Right renal pelvis (tissue), 4 donors: ENCODE measurements at regions not wholly inside any gene's neighbourhood (a gene's known extent, or its start where the extent isn't known, plus 50 kb on each side); places are given as distances from the start of the nearest gene placed in this dataset.

Source experiments
- DNase-seq, 4 donors: peaks; one replicate each; pipeline ENCODE4 v3.0.0-alpha.2; 2013; ENCODE audit warnings: low read depth in 4 of 4, low spot score in 3 of 4, missing footprints in 1 of 4

DNA sequence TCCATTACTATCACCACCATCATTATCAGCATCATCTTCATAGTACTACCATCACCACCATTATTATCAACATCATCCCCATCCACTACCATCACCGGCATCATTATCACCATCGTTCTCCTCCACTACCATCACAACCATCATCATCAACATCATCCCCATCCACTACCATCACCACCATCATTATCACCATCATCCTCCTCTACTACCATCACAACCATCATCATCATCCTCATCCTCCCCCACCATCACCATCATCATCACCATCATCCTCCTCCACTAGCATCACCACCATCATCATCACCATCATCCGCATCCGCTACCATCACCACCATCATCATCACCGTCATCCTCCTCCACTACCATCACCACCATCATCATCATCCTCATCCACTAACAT lies 639.8 kb upstream of the RBFOX1 start:
- DNase-seq: no peak

DNA sequence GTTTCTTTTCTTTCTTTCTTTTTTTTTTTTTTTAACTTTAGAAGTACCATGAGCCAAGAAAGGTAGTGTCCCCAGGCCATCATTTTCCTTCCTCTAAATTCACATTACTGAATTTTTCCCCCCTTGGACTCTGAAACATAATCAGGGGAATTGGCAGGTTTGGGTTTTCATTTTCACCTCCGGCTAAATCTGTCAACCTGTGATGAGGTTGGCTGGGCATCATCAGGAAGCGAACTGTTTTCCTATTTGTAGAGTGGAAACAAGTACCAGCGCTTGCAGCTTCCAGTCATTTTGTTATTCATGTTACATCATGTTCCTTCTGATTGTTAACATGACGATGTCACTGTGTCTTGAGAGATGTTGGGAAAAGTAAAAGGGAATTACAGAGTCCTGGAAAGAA lies 641.9 kb upstream of the RBFOX1 start:
- DNase-seq: no peak

DNA sequence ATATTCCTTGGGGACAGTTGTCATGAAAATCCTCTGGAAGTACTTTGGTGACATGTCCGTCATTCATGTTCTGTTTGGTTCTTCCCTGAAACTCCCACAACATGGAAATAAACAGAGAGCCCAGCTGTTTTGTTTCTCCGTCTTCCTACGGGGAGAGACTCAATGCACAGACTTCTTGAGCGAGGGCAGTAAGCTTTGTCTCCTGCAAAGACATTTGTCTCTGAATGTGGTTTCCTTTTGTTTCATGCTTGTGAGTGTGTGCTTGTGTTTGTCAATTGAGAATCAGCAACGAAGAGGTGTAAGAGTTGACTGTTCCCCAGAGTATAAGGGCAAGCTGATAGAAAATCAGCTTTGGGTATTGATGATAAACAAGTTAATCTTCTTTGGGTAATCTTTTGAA lies 643.0 kb upstream of the RBFOX1 start:
- no peak for DNase-seq

DNA sequence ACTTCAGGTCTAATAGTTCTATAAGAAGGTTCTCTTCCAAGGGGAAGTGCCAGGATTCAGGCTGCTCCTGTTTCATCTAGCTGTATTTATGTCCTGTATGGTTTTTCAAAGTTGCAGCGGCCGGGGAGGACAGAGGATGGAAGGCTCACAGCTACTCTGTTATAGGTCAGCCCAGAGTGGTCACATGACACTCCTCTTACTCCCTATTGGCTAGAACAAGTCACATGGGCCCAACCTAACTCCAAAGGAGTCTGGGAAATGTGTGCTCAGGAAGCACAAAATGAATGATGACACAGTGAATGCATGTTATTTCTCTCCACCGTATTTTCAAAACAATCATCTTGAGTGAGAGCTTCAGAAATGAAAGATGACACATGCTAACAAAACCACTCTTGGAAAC lies 645.1 kb upstream of the RBFOX1 start:
- no peak for DNase-seq

DNA sequence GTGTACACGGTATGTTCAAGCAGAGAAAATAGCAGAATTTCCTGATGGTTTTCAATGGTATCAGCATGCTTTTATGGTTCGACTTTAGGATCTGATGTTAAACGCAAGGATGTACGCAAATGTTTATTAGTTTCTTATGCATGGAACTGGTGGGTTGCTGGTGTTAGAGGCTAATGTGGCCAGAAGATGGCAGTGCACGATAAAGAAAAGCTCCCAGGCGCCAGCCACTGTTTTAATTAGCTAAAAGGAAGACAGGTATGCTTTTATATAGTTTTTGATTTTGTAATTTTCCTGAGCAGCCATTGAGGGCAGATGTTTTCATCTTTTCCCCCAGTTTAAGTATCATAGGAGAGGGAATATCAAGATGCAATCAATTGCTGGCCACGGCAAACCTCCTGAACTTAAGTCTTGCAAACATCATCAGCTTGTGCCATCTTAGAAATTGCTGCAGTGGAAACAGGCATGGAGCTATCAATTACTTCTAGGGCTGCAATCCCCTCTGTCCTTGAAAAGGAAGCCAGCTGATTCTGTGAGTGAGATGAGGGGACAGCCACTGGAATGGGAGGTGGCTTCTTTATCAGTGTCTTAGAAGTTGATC lies 648.5 kb upstream of the RBFOX1 start:
- peak; percentile 8 to 16 (median 11) for DNase-seq

DNA sequence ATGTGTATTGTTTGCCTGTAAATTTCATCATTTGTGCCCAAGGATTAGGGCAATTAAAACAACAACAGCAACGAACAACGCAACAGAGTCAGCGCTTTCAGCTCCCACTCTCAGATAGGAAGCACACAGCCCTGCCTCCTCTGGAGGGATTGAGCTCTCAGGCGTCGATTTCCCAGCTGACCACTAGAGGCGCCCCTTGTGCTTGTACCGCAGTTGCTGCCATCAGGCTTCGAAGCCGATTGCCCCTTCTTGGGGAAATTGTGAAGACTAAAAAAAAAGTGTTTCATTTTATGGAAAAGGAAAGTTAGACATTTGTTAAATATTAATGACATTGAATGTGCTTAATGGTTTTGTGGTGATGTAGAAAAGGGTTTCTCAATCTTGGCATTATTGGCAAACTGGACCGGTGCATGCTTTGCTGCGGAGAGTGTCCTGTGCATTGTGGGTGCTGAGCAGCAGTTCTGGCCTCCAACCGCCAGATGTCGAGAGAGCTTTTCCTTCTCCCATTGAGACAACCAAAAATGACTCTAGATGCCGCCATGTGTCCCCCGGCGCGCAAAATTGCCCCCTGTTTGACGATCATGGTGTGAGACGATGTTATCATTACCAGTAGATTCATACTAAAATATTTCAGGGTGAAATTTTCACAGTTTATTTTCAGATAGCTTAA lies 650.4 kb upstream of the RBFOX1 start:
- DNase-seq: peak in 3 of 4 donors; percentile 8 to 12 (median 10)

DNA sequence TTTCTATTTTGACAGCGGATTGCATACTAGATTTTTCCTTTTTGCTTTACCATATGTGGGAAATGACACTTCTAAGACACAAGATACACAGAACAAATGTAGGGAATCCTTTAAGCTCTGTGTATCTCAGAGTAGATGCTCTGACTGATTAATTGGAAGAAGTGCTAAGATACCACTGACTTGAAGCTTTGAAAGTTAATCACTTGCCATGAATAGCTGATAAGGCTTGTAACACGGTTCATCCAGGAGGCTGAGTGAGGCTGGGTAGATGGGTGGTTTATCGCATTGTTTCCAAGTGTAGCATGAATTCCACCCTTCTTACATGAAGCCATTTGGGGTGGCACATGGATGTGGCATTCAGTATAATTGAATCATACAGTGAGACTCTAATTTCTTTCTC lies 654.1 kb upstream of the RBFOX1 start:
- DNase-seq: no peak

DNA sequence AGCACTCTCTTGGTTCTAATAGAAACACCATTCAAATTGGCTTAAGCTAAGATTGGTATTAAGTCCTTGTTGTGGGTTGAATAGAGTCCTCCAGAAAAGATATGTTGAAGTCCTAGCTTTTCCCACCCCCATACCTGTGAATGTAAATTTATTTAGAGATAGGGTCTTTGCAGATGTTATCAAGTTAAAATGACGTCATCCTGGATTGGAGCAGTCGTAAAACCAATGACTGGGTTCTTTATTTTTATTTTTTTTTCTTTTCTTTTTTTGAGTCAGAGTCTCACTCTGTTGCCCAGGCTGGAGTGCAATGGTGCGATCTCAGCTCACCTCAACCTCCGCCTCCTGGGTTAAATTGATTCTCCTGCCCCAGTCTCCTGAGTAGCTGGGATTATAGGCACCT lies 658.6 kb upstream of the RBFOX1 start:
- no peak for DNase-seq

DNA sequence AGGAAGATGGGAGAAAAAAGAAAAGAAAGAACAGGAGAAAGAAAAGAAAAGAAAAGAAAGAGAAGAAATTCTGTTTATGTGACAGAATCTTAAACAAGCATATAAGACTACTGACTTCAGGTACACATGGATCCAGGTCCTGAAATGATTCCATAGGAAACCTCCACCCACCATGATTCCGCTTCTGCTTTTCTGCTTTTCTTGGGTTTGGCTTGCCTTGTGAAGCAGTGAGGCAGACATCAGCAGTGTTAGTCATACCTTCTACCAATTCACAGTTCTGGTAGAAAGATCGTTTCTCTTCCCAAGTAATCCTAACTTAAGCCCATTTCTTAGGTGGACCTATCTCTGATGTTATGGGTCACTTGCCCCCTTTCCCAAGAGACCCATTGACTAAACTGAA lies 660.1 kb upstream of the RBFOX1 start:
- DNase-seq: no peak

DNA sequence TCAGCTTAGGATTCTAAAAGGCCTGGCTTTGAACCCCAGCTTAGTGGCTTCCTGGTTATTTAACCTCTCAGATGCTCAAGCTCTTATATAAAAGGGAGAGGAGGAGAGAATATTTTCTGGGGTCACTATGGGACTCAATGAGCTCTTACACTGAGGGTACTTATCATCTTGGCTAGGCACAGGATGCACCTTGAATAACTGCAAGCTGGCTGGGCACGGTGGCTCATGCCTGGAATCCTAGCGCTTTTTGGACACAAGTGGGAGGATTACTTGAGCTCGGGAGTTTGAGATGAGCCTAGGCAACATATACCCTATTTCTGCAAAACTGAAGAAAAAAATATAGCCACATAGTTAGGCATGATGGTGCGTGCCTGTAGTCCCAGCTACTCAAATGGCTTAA lies 665.3 kb upstream of the RBFOX1 start:
- DNase-seq: no peak

DNA sequence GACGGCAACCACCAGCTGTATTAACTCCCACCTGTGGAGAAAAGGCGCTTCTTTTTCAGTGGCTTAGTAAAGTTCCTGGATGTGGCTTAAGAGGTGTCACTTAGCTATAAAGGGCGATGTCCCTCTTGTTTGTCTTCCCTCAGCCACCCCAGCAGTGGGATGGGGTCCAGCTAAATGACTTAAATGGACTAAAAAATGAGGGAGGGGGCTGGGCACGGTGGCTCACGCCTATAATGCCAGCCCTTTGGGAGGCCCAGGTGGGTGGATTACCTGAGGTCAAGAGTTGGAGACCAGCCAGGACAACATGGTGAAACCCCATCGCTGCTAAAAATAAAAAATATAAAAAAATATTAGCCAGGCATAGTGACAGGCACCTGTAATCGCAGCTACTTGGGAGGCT lies 667.5 kb upstream of the RBFOX1 start:
- no peak for DNase-seq

DNA sequence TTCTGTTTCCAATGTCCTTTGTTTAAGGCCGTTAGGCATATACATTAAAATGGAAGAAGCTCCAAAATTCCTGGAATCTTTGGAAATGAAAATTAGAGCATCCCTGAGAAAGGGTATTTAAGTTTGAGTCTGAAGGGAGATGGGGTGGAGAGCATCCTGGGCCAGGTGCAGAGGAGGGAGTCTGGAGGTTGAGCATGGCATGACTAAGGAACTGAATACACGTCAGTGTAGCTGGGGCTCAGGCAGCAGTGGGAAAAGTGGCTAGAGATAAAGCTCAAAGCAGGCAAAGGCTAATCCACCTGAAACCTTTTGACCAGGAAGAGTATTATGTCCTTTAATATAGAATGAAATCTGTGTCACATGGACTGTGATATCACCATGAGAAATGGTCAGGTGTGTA lies 669.0 kb upstream of the RBFOX1 start:
- DNase-seq: no peak

DNA sequence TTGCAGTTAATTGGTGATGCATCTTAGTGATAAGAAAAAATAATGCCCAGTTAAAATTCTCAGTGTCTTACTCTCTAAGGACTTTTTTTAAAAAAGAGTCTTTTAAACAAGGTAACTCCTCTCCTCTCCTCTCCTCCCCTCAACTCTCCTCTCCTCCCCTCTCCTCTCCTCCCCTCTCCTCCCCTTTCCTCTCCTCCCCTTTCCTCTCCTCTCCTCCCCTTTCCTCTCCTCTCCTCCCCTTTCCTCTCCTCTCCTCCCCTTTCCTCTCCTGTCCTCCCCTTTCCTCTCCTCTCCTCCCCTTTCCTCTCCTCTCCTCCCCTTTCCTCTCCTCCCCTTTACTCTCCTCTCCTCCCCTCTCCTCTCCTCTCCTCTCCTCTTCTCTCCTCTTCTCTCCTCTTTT lies 675.9 kb upstream of the RBFOX1 start:
- no peak for DNase-seq

DNA sequence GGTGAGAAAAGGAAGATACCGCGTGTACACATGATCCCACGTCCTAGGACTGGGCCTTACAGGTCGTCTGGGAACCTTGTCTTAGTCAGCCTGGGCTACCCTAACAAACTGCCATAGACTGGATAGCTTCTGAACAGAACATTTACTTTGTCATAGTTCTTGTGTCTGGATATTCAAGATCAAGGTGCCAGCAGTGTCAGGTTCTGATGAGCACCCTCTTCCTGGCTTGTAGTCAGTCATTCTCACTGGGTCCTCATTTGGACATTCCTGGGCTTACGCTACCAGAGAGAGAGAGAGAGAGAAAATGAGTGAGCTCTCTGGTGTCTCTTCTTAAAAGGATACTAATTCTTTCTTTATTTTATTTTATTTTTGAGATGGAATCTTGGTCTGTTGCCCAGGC lies 685.8 kb upstream of the RBFOX1 start:
- no peak for DNase-seq

DNA sequence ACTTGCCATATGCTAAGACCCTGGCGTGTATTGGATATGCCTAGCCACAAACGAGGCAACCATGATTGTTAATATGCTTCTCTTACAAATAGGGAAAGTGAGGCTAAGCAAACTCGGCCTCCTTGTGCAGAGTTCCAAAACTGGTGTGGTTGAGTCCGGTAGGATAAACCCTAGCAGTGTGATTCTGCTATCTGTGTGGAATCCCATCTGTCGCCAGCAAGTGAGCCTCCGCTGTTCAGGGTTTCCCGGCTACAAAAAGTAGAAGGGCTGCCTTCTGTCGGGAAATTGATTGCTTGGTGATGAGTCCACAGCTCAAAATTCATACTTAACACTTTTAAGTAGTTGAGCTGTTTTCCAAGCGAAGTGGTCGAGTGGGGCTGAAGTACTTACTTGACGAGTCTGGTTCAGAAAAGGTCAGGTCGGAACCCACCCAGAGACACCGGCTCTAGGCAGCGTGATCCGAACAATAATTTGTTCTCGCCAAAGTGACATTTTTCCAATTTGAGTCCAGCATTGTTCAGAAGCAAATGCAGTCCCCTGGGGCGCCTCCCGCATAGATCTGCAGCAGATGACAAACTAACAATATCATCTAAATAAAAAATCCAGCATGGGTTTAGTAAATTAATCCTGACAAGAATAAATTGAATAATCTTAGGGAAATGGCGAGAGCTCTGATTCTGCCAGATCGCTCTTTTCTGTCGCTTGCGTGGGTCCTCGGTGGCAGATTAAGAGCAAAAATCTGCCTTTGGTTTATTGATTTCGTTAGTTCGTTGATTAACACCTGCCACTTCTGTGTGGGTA lies 686.7 kb upstream of the RBFOX1 start:
- no peak for DNase-seq

DNA sequence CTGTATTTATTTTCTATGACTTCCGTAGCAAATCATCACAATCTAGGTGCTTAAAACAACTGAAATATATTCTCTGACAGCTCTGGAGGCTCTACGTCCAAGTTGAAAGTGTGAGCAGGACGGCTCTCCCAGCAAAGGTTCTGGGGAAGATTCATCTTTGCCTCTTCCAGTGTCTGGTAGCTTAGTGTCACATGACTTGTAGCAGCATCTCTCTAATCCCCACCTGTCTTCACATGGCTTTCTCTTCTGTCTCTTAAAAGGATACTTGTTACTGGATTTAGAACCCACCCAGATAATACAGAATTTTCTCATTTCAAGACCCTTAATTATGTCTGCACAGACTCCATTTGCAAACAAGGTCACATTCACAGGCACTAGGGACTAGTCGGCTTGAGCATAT lies 687.7 kb upstream of the RBFOX1 start:
- DNase-seq: no peak

DNA sequence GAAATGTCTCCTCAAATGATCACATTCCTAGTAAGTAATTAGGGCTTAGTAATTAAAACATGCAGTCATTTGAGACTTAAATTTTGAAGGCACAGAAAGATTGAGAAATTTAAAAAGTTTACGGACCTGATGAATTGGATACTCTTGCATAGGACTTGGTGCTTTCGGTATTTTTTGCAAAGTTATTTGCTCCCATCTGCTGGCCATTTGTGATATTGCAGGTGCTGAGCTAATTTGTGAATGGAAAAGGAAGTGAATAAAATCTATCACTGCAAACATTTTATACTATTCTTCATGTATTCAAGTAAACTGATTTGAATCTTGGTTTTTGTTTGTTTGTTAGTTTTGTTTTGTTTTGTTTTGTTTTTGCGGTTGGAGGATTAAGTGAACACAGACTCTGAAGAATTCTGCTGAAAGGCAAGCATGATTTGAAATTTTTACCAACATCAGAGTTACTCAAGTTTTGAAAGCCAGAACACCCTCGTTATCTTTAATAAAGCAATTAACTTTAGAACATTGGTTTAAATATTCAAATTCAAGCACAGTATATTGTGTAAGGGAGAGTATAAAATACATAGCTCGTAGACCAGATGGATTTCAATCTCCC lies 689.5 kb upstream of the RBFOX1 start:
- peak; percentile 41 to 52 (median 49) for DNase-seq

DNA sequence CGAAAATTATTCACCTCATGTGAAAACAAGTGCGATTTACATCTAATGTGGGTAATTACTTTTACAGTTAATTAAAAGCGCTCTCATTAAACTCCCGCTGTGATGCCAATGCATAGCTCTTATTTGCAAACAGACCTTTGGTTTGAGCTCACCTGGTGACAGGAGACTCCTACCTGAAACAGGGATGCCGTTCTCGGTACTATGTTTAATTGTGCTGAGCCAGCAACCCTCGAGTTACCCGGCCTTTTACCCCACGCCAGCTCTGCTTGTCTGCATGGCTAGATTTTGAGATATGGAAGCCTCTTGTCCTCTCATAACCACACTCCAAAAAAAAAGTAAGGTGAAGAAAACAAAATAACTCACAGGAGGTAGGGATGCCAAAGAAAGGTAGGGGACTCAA lies 690.4 kb upstream of the RBFOX1 start:
- no peak for DNase-seq

DNA sequence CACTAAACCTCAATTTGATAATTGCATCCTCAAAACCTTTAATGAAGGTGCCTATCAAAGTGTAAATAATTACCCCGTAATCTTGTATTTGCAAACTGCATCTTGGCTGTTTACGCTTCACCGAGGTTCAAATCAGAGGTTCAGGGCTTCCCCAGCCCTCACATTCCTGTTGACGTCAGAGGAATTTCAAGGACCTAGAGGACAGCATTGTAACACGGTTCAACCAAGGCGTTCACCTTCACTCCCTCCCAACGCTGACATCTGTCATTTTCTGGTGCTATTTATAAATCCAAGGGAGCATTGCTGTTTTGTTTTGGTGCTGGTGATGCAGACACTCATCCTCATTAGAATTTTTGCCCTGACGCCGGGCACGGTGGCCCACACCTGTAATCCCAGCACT lies 691.6 kb upstream of the RBFOX1 start:
- no peak for DNase-seq

DNA sequence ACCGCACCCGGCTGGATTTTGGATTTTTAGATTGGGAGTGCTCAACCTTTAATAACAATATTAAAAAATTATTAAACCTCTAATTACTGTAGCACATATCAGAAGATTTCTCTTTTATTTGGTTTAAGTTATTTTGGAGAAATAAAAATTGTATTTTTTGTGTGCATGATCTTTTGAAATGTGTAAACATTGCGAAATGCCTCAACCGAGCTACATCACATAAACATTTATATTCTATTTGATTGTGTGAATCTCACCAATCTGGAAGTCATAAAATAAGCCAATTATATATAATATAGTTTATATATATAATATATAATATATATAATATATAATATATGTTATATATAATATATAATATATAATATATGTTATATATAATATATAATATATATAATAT lies 696.2 kb upstream of the RBFOX1 start:
- DNase-seq: no peak

DNA sequence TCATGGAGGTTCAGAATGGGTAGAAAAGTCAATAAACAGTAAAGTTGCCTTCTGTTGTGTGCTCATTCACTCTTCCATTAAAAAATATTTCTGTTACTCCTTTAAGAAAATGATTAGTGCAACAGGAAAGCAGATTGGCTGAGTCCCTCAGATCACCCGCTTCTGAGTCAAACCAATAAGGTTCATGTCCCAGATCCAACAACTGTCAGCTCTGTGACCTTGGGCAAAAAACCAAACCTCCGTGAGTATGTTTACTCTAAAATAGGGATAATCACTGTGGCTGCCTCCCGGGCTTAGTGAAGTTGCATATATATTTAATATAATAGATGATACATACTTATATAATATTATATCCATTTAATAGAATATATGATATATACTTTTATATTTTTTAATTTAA lies 698.5 kb upstream of the RBFOX1 start:
- DNase-seq: no peak

DNA sequence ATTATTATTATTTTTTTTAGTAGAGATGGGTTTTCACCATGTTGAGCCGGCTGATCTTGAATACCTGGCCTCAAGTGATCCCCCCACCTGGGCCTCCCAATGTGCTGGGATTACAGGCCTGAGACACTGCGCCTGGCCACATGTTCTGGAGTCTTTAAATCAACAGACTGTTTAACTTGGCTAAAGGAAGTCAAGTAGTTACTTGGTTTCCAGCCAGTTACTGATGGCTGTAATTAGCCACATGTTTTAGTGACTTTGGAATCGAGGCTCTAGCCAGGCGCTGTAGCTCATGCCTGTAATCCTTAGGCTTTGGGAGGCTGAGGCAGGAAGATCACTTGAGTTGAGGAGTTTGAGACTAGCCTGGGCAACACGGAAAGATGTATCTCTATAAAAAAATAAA lies 699.2 kb upstream of the RBFOX1 start:
- DNase-seq: no peak
